Suppressor macrophage treated with lipopolysaccharide for 4 hours (primary cell): ENCODE measurements at regions not wholly inside any gene's neighbourhood (a gene's known extent, or its start where the extent isn't known, plus 50 kb on each side); places are given as distances from the start of the nearest gene placed in this dataset.

Experiments
- DNase-seq: peaks from one replicate; pipeline ENCODE4 v3.0.0-alpha.2; 2020

DNA sequence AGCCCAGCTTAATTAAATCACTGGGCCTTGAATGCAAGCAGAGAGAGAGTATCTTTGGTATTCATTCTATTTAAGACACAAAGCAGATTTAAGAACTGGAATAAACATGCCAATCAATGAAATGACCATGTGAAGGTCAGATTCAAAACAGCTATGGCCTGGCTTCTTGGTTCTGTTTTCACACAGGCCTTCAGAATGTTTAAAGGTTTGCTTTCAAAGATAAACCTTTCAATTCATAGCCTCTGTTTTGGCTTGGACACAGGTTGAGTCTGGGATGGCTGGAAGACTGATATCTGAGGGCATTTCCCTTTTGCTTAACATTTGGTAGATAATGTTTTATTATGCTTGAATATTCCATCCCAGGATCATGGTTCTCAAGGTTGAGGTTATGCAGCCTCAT, 244.4 kb upstream of the KBTBD8 start:
- DNase-seq: no peak

- no peak for DNase-seq
These were observed 243.5 kb upstream of the KBTBD8 start for GRCh38 chr3:66754613-66755012.

DNA sequence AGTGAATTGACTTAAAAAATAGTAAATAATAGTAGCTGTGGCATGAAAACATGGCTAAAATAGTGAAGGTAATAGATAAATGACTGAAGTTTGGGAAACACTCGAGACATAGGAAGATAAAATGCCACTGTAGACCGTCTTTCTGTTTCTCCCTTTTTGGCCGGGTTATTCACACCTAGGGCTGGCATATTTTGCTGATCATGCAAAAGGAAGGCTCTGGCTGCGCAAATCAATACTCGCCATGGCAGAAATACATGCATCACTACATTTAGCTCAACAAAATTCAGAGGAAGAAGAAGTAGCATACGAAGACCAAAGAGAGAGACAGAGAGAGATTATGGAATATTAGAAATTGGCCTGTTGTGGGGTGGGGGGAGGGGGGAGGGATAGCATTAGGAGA, 242.2 kb upstream of the KBTBD8 start:
- DNase-seq: no peak

DNA sequence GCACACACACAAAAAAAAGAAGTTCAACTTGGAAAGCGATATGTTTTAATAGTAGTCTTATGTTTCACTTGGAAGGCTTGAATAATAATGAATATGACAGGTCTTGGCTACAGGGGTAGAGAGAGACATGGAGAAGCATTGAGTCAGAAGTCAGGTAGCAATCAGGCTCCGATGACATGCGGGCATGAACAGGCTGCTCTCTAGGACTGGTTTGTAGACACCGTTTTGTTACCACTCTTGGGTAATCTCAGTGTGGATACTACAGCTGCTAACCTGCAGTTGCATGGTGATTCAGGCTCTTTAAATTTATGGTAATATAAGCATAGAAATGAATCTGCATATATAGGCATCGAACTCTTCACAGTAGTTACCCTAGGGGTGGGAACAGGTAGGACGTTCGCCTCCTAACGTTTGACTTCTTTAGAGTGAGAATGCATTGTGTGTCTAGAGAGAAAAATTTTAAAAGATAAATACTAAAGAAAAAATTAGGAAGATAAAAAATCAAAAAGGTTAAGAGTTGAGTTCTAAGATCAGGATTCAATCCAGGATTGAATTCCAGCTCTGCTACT, 241.6 kb upstream of the KBTBD8 start:
- DNase-seq: no peak

GRCh38 chr3:66761093-66761780, 236.9 kb upstream of the KBTBD8 start:
- DNase-seq: no peak

GRCh38 chr3:66762916-66763693, 235.0 kb upstream of the KBTBD8 start:
- no peak for DNase-seq

DNA sequence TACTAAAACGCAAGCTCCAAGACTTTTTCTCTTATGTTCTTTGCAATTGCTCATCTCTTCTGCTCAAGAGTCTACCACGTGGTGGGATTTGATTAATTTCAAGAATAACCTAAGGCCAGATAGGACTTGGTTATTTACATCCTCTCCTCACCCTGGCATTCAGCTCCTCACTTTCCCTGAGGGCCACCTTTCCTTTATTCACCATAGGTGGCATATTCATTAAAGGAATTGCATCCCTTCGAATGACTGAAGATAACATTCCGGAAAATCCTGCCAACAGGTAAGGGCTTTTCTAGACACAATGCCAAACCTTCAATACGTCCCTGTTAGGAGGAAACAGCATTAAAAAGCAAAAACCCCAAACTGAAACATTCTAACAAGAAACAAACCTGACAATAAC, 220.0 kb upstream of the KBTBD8 start:
- DNase-seq: no peak

DNA sequence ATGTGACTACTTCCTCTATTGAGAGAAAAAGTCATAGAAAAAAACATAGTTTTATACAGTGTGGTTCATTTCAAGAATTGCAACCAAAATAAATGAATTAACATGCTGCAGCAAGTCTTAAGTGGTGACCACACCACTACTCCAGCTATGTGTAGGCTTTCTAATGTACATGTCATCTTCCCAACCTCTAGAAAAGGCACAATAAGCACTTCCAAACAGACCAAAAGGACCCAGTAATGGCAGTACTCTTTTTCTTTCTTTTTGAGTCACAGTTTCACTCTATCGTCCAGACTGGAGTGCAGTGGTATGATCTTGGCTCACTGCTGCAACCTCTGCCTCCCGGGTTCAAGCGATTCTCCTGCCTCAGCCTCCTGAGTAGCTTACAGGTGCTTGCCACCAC, 219.3 kb upstream of the KBTBD8 start:
- no peak for DNase-seq

- DNase-seq: no peak
These were observed 212.8 kb upstream of the KBTBD8 start for GRCh38 chr3:66785191-66785909.

- no peak for DNase-seq
These were observed 208.4 kb upstream of the KBTBD8 start for GRCh38 chr3:66789580-66790237.

GRCh38 chr3:66792086-66792485, 206.0 kb upstream of the KBTBD8 start:
- no peak for DNase-seq

DNA sequence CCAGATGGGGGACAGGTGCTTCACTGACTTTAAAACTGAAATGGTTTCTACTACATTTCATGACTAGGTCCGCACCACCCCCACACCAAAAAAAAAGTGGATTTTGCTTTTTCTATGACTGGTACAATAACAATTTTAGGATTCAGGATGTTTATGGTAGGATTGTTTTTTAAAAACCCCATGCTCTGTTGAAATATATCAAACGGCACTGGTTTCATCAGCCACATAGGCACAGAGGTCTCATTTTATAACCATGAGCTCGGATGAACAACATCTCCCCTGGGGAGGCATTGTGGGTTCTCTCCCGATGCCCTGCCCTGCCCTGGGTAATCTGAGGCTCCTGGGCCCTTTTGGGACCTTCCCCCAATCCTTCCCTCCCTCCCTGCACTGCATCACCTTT, 202.7 kb upstream of the KBTBD8 start:
- no peak for DNase-seq

GRCh38 chr3:66796343-66796742, 201.8 kb upstream of the KBTBD8 start:
- DNase-seq: no peak

- DNase-seq: peak; percentile 10
These were observed 200.1 kb upstream of the KBTBD8 start for GRCh38 chr3:66797889-66798560.

GRCh38 chr3:66800941-66801545, 197.1 kb upstream of the KBTBD8 start:
- DNase-seq: no peak

DNA sequence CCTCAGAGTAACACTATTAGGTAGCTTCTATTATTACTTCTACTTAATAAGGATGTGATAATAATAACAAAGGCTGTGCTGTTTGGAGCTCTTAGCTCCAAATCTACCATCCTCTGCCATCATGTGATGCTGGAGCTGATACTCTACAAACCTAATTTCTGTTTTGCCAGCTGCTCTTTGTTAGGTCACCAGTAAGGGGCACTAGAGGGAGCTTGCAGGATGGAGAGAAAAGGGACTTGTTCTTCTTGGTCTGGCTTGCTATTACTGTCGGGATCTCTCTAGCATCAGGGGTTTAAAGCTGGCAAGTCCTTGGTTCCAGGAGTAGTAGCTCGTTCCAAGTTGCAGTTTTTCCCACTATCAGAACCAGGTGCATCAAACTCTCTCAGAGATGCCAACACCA, 194.9 kb upstream of the KBTBD8 start:
- DNase-seq: no peak

DNA sequence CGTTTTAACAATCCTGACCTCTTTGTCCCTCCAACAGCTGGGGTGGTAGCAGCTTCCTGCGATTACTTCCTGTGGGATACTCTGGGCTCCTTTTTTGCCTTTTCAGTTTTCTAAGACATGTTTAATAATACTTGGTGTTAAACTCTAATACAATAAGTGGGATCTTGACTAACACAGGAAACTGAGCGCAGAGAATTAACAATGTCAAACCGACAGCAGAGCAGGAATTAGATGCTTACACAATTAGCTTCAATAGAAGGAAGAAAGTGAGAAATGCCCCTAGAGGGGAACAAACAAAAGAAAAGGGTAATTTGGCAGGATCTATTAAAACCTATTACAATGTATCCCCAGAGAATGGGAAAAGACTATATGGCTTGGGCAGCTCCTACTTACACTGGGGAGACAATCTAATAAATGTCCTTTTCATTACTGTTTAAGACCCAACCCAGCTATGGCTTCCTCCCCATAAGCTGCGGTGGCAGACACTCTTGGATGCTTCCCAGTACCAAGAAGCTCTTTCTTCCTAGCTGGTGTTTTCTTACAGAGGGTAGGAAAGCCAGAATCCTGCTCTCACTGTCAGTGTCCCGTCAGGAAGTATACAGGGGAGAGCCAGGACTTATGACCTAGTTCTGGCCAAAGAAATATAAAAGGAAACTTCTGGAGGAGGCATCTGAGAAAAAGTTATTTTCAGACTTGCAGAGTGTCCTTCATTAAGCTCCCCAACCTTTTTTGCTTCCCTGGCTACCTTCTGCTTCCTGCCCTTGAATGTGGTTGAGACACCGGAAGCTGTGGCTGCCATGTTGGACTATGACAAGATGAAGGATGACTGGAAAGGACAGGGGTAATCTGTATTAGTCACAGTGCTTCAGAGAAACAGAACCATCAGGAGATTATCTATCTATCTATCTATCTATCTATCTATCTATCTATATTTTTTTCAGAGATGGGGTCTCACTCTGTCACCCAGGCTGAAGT, 194.1 kb upstream of the KBTBD8 start:
- DNase-seq: no peak

GRCh38 chr3:66808891-66809594, 189.1 kb upstream of the KBTBD8 start:
- no peak for DNase-seq

GRCh38 chr3:66809595-66809958, 188.5 kb upstream of the KBTBD8 start:
- DNase-seq: no peak

DNA sequence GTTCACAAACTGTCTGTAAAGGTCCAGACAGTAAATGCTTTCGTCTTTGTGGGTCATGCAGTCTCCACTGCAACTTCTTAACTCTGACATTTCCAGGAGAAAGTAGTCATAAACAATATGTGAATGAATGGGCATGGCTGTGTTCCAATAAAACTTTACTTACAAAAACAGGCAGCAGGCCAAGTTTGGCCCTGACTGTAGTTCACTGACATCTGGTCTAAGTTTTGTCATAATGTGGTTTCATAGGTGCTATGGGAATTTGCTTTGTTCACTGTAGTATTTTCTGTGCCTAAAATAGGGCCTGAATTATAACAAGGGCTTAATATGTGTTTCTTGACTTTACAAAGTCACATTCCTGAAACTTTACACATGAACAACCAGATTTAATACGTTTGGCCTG, 186.0 kb upstream of the KBTBD8 start:
- no peak for DNase-seq
